ENCODE measurements at regions not wholly inside any gene's neighbourhood (a gene's known extent, or its start where the extent isn't known, plus 50 kb on each side); places are given as distances from the start of the nearest gene placed in this dataset.

GRCh38 chr7:81854518-81854917 is 84.7 kb upstream of the HGF start:
- DNase-seq (ENCODE audit: low read depth, low spot score) (no peak), FAIRE-seq (no peak), ATAC-seq (no peak)
- WGBS (ENCODE audit: insufficient coverage, insufficient replicate concordance, low lambda C conversion rate, missing lambda C conversion rate), result 50% methylated on average over 2 of the region's 2 CpGs
- Histone ChIP-seq H3K36me3 (ENCODE audit: control insufficient read depth in 2 of 2, insufficient read depth in 2 of 2, low read length in 1 of 2) (no peaks in the 10 kb centered on the region), H3K9me3 (replicated peaks; ENCODE audit: control insufficient read depth, insufficient read depth, low read length) (no peaks in the 10 kb centered on the region), H3K9ac (ENCODE audit: control insufficient read depth, insufficient read depth, low read length) (no peak overlapping the region), H3K79me2 (ENCODE audit: control insufficient read depth, insufficient read depth, low read length) (no peaks in the 10 kb centered on the region), H3K4me1 (ENCODE audit: control insufficient read depth, insufficient read depth, low read length) (no peaks in the 10 kb centered on the region), H4K20me1 (ENCODE audit: control insufficient read depth, insufficient read depth) (no peaks in the 10 kb centered on the region), H2AFZ (ENCODE audit: control insufficient read depth, low read depth, low read length) (no peak overlapping the region), H3K27ac (ENCODE audit: control insufficient read depth, insufficient read depth) (no peak overlapping the region), H3K4me2 (ENCODE audit: control insufficient read depth, insufficient read depth) (no peak overlapping the region), H3K27me3 (replicated peaks in 1 of 2; ENCODE audit: control insufficient read depth in 2 of 2, insufficient read depth in 2 of 2, low read length in 1 of 2) (no peaks in the 10 kb centered on the region), H3K4me3 (no peak overlapping the region)
- no TSS peak for BruUV-seq (replicated peaks)
- in situ Hi-C loops (cut with MboI), result no loop called here
- ChIA-PET RAD21 (ENCODE audit: unreplicated experiment) (interaction anchor here (1.0 kb wide), 1 partner anchor 8 kb away, joined by 3 read pairs; no protein-coding TSS in a partner anchor), CTCF (interaction anchor here (1.2 kb wide), 1 partner anchor 49 kb away, joined by 3 read pairs; no protein-coding TSS in a partner anchor), SMC1A (ENCODE audit: uncharacterized antibody, unreplicated experiment) (interaction anchor here (1.4 to 1.7 kb wide), 2 partner anchors 8 to 49 kb away, joined by 3 to 4 read pairs; no protein-coding TSS in a partner anchor), POLR2A (no interaction called here)
- no peak for TF ChIP-seq YY1 (IDR thresholded peaks at IDR 0.05; ENCODE audit: low read depth, low read length)
- no peak for TF ChIP-seq NR2F1 (conservative IDR thresholded peaks at IDR 0.05)
- TF ChIP-seq CHD4 (IDR thresholded peaks at IDR 0.05), result no peak
- TF ChIP-seq, protein P1, sequence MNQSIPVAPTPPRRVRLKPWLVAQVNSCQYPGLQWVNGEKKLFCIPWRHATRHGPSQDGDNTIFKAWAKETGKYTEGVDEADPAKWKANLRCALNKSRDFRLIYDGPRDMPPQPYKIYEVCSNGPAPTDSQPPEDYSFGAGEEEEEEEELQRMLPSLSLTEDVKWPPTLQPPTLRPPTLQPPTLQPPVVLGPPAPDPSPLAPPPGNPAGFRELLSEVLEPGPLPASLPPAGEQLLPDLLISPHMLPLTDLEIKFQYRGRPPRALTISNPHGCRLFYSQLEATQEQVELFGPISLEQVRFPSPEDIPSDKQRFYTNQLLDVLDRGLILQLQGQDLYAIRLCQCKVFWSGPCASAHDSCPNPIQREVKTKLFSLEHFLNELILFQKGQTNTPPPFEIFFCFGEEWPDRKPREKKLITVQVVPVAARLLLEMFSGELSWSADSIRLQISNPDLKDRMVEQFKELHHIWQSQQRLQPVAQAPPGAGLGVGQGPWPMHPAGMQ (IDR thresholded peaks at IDR 0.05; ENCODE audit: borderline replicate concordance), result no peak
- TF ChIP-seq E2F4 (IDR thresholded peaks at IDR 0.05; ENCODE audit: low read depth, low read length), result no peak
- no peak for TF ChIP-seq NKRF (conservative IDR thresholded peaks at IDR 0.05)
- intact Hi-C loops (cut with micrococcal nuclease; ENCODE audit: unreplicated experiment), result no loop called here

Measured in GM12878 (cell line).